ENCODE measurements at regions not wholly inside any gene's neighbourhood (a gene's known extent, or its start where the extent isn't known, plus 50 kb on each side); places are given as distances from the start of the nearest gene placed in this dataset.
A peak's percentile ranks its signal among the peaks of the same experiment; 100 is the strongest.
"Not testable (repeated sequence)": the region's sequence is repeated elsewhere in the genome, so short reads cannot be mapped to it uniquely, and the experiment has no call there.

GRCh38 chr4:181896614-181897013 is 346.6 kb upstream of the TENM3 start:
- DNase-seq, result no peak

- no peak for DNase-seq
These were observed 345.3 kb upstream of the TENM3 start for GRCh38 chr4:181897935-181898334.

GRCh38 chr4:181902404-181902803 is 340.8 kb upstream of the TENM3 start:
- not testable (repeated sequence) for DNase-seq

- no peak for DNase-seq
These were observed 337.5 kb upstream of the TENM3 start for GRCh38 chr4:181905708-181906107.

- DNase-seq, result no peak
These were observed 335.0 kb upstream of the TENM3 start for GRCh38 chr4:181908168-181908567.

- DNase-seq, result no peak
These were observed 333.8 kb upstream of the TENM3 start for GRCh38 chr4:181909368-181909767.

- DNase-seq, result no peak
These were observed 331.8 kb upstream of the TENM3 start for GRCh38 chr4:181911420-181911819.

GRCh38 chr4:181933471-181933870 is 309.7 kb upstream of the TENM3 start:
- no peak for DNase-seq

- no peak for DNase-seq
These were observed 304.6 kb upstream of the TENM3 start for GRCh38 chr4:181938631-181939030.

- DNase-seq, result no peak
These were observed 303.8 kb upstream of the TENM3 start for GRCh38 chr4:181939199-181939945.

GRCh38 chr4:181944527-181944926 is 298.7 kb upstream of the TENM3 start:
- DNase-seq, result peak; percentile 81

GRCh38 chr4:181946902-181947301 is 296.3 kb upstream of the TENM3 start:
- DNase-seq, result peak; percentile 83

GRCh38 chr4:181948839-181949382 is 294.3 kb upstream of the TENM3 start:
- no peak for DNase-seq

GRCh38 chr4:181949704-181950312 is 293.4 kb upstream of the TENM3 start:
- no peak for DNase-seq

- no peak for DNase-seq
These were observed 292.7 kb upstream of the TENM3 start for GRCh38 chr4:181950372-181951127.

GRCh38 chr4:181951265-181951664 is 291.9 kb upstream of the TENM3 start:
- no peak for DNase-seq

- peak; percentile 31 for DNase-seq
These were observed 290.7 kb upstream of the TENM3 start for GRCh38 chr4:181952478-181952877.

GRCh38 chr4:181956512-181956911 is 286.7 kb upstream of the TENM3 start:
- no peak for DNase-seq

- no peak for DNase-seq
These were observed 286.1 kb upstream of the TENM3 start for GRCh38 chr4:181957088-181957487.

- no peak for DNase-seq
These were observed 284.8 kb upstream of the TENM3 start for GRCh38 chr4:181958446-181958845.

- DNase-seq, result no peak
These were observed 284.1 kb upstream of the TENM3 start for GRCh38 chr4:181959121-181959520.

GRCh38 chr4:181960384-181960783 is 282.8 kb upstream of the TENM3 start:
- DNase-seq, result no peak

- DNase-seq, result no peak
These were observed 280.9 kb upstream of the TENM3 start for GRCh38 chr4:181962321-181962720.

GRCh38 chr4:181964731-181965130 is 278.5 kb upstream of the TENM3 start:
- DNase-seq, result no peak
